Central memory CD8-positive, alpha-beta T cell (primary cell): ENCODE measurements at regions not wholly inside any gene's neighbourhood (a gene's known extent, or its start where the extent isn't known, plus 50 kb on each side); places are given as distances from the start of the nearest gene placed in this dataset.

Experiments used
- ATAC-seq: fragments of 150-1000 bp; cut with Tn5 transposase; replicated peaks from 2 replicates; pipeline ENCODE4 v1.10.0; 2022; ENCODE audit warnings: mild to moderate bottlenecking, moderate FRiP score, moderate number of reproducible peaks; ENCODE audit not compliant: poor library complexity, severe bottlenecking; ENCODE audit errors: extremely low read depth
- DNase-seq, 2 donors: peaks; one replicate each; pipeline ENCODE4 v3.0.0; 2021; ENCODE audit warnings: low spot score in 2 of 2
- H3K27ac Mint-ChIP-seq: one replicate; pipeline ENCODE4 v1.8.0; 2022; ENCODE audit warnings: low read depth, mild to moderate bottlenecking, moderate library complexity, mixed read lengths
- H3K27me3 Mint-ChIP-seq: one replicate; pipeline ENCODE4 v1.8.0; 2022; ENCODE audit warnings: mixed read lengths
- H3K36me3 Mint-ChIP-seq: one replicate; pipeline ENCODE4 v1.8.0; 2022; ENCODE audit warnings: mild to moderate bottlenecking, moderate library complexity, mixed read lengths; ENCODE audit not compliant: insufficient read depth
- H3K4me1 Mint-ChIP-seq: one replicate; pipeline ENCODE4 v1.8.0; 2022; ENCODE audit warnings: mixed read lengths
- H3K4me3 Mint-ChIP-seq: one replicate; pipeline ENCODE4 v1.8.0; 2022; ENCODE audit warnings: mild to moderate bottlenecking, moderate library complexity, mixed read lengths
- H3K9me3 Mint-ChIP-seq: one replicate; pipeline ENCODE4 v1.8.0; 2022; ENCODE audit warnings: mixed read lengths

GRCh38 chr6:120354452-120355098 is 979.7 kb downstream of the TBC1D32 start:
- Mint-ChIP-seq H3K9me3 (peaks cover 29% of the 10 kb centered on the region), H3K27ac (no peak overlapping the region), H3K4me3 (no peak overlapping the region), H3K27me3 (no peaks in the 10 kb centered on the region), H3K4me1 (no peaks in the 10 kb centered on the region), H3K36me3 (peaks cover under 1% of the 10 kb centered on the region)
- no peak for DNase-seq
- ATAC-seq: no peak

- H3K27ac Mint-ChIP-seq: no peak overlapping the region
These were observed 981.8 kb downstream of the TBC1D32 start for GRCh38 chr6:120352491-120352890.

DNA sequence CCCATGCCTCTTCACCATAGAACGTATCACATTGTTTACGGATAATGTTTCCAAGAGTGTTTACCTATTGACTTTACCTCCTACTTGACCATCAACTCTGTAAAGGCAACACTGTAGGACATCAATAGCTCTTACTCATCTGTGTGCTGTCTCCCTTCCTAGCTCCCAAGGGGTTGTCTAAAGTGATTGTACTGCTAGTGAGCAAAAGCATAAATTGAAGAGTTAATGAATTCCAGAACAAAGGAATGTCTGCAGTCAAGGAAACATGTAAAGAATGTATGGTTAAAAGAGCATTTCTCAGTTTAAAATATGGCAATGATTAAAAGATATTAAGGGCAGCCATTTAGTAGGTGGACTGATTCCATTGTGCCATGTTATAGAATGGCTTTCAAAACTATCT is 985.4 kb downstream of the TBC1D32 start:
- no peak for DNase-seq

More at GRCh38 chr6:120352491-120352890, 981.8 kb downstream of the TBC1D32 start:
- Mint-ChIP-seq H3K36me3 (peaks cover 1% of the 10 kb centered on the region), H3K4me3 (no peak overlapping the region), H3K27me3 (no peaks in the 10 kb centered on the region), H3K9me3 (peaks cover 13% of the 10 kb centered on the region), H3K4me1 (no peaks in the 10 kb centered on the region)
- DNase-seq: no peak
- no peak for ATAC-seq

GRCh38 chr6:120328521-120328920 is 979.0 kb upstream of the MAN1A1 start:
- ATAC-seq (no peak), DNase-seq (no peak)
- Mint-ChIP-seq H3K4me1 (no peaks in the 10 kb centered on the region), H3K9me3 (peaks cover under 1% of the 10 kb centered on the region), H3K36me3 (no peaks in the 10 kb centered on the region), H3K27me3 (no peaks in the 10 kb centered on the region), H3K27ac (no peak overlapping the region), H3K4me3 (no peak overlapping the region)

More for the DNA sequence above, 985.4 kb downstream of the TBC1D32 start:
- H3K27ac Mint-ChIP-seq: no peak overlapping the region
- no peaks in the 10 kb centered on the region for H3K4me1 Mint-ChIP-seq
- H3K9me3 Mint-ChIP-seq: peaks cover 8% of the 10 kb centered on the region
- no peak for ATAC-seq
- no peak overlapping the region for H3K4me3 Mint-ChIP-seq
- no peaks in the 10 kb centered on the region for H3K27me3 Mint-ChIP-seq
- peaks cover 1% of the 10 kb centered on the region for H3K36me3 Mint-ChIP-seq

- DNase-seq (no peak), ATAC-seq (no peak)
- Mint-ChIP-seq H3K9me3 (peaks cover 5% of the 10 kb centered on the region), H3K4me1 (no peaks in the 10 kb centered on the region), H3K4me3 (no peak overlapping the region), H3K27me3 (no peaks in the 10 kb centered on the region), H3K27ac (no peak overlapping the region), H3K36me3 (no peaks in the 10 kb centered on the region)
These were observed 971.1 kb upstream of the MAN1A1 start for GRCh38 chr6:120320481-120321162.

DNA sequence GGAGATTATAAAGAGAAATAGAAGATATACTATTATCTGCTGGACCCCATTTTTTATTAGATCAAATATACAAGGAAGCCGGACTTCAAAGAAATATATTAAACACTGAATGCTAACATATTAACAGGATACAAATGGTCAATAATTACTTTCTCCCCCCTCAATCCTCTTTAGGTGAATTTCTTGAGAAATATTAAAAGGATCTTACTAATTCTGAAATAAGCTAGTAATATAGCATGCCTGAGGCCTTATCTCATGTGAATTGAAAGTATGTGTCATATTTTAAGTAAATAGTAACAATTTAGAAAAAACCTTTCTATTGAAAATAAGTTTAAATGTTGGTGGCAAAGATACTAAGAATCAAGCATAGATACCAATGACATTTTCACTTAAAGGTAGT is 954.7 kb upstream of the MAN1A1 start:
- Mint-ChIP-seq H3K4me1 (no peaks in the 10 kb centered on the region), H3K9me3 (peaks cover 17% of the 10 kb centered on the region), H3K4me3 (no peak overlapping the region), H3K27me3 (no peaks in the 10 kb centered on the region), H3K27ac (no peak overlapping the region), H3K36me3 (no peaks in the 10 kb centered on the region)
- ATAC-seq: no peak
- no peak for DNase-seq

GRCh38 chr6:120303527-120303926 is 954.0 kb upstream of the MAN1A1 start:
- DNase-seq: no peak

DNA sequence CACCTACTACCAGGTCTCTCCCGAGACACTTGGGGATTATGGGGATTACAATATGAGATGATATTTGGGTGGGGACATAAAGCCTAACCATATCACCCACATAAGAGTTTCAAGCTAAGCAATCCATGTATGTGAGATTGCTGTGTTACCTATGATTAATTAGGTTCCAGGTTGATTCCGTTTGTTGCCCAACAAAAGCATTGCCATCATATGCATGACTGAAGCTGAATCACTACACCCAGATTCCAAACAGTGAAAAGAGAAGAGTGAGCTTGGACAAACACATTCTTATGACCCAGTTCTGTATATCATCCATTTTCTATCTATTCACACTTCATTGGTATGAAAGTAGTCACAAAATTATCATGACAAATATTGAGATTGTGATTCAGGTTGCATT is 952.5 kb upstream of the MAN1A1 start:
- no peak for ATAC-seq
- H3K4me3 Mint-ChIP-seq: no peak overlapping the region
- no peak overlapping the region for H3K27ac Mint-ChIP-seq
- peaks cover 15% of the 10 kb centered on the region for H3K9me3 Mint-ChIP-seq
- no peaks in the 10 kb centered on the region for H3K36me3 Mint-ChIP-seq
- no peaks in the 10 kb centered on the region for H3K27me3 Mint-ChIP-seq
- H3K4me1 Mint-ChIP-seq: no peaks in the 10 kb centered on the region
- no peak for DNase-seq

More at GRCh38 chr6:120303527-120303926, 954.0 kb upstream of the MAN1A1 start:
- Mint-ChIP-seq H3K4me3 (no peak overlapping the region), H3K27ac (no peak overlapping the region), H3K4me1 (no peaks in the 10 kb centered on the region), H3K9me3 (peaks cover 17% of the 10 kb centered on the region), H3K27me3 (no peaks in the 10 kb centered on the region), H3K36me3 (no peaks in the 10 kb centered on the region)
- ATAC-seq: no peak

GRCh38 chr6:120290964-120291363 is 941.4 kb upstream of the MAN1A1 start:
- no peak overlapping the region for H3K27ac Mint-ChIP-seq
- H3K9me3 Mint-ChIP-seq: peaks cover 9% of the 10 kb centered on the region
- no peaks in the 10 kb centered on the region for H3K36me3 Mint-ChIP-seq
- no peaks in the 10 kb centered on the region for H3K4me1 Mint-ChIP-seq
- H3K27me3 Mint-ChIP-seq: no peaks in the 10 kb centered on the region
- no peak overlapping the region for H3K4me3 Mint-ChIP-seq
- DNase-seq (no peak), ATAC-seq (no peak)

- Mint-ChIP-seq H3K36me3 (no peaks in the 10 kb centered on the region), H3K27ac (no peak overlapping the region), H3K27me3 (no peaks in the 10 kb centered on the region), H3K4me1 (no peaks in the 10 kb centered on the region), H3K4me3 (no peak overlapping the region), H3K9me3 (peaks cover 11% of the 10 kb centered on the region)
- ATAC-seq (no peak), DNase-seq (no peak)
These were observed 932.4 kb upstream of the MAN1A1 start for GRCh38 chr6:120282005-120282404.

DNA sequence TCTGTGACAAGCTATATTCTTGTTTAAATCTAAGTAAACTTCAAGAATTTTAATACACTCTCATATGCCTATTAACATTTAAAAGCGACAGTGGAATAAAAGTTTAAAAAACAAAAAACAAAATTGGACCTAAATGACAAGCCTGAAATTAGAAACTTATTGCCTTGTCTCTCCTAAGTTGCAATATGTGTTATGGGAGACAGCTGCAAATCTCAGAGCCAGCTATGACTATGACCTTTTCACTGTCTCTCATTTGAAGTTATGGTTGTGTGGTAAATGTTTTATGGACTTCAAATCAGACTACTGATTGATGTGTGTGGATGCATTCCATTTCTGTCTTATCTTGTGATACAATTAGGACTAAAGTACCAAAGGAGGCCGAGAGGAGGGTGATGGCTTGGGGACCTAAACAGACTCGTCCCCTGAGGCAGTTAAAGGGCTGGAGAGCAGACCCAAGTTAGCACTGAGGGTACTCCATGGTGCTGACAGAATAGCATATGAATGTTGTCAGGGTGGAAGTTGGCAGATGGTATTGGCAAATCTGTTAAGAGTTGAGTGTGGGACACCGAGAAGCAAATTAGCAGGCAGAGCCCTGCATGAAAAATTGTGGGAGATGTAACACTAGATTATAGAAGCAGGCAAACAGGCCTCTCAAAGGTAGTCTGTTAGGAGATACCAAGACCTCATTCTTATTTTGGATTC is 930.1 kb upstream of the MAN1A1 start:
- H3K27me3 Mint-ChIP-seq: no peaks in the 10 kb centered on the region
- H3K4me3 Mint-ChIP-seq: no peak overlapping the region
- no peak overlapping the region for H3K27ac Mint-ChIP-seq
- H3K9me3 Mint-ChIP-seq: peaks cover 16% of the 10 kb centered on the region
- DNase-seq (no peak), ATAC-seq (no peak)
- no peaks in the 10 kb centered on the region for H3K4me1 Mint-ChIP-seq
- no peaks in the 10 kb centered on the region for H3K36me3 Mint-ChIP-seq

DNA sequence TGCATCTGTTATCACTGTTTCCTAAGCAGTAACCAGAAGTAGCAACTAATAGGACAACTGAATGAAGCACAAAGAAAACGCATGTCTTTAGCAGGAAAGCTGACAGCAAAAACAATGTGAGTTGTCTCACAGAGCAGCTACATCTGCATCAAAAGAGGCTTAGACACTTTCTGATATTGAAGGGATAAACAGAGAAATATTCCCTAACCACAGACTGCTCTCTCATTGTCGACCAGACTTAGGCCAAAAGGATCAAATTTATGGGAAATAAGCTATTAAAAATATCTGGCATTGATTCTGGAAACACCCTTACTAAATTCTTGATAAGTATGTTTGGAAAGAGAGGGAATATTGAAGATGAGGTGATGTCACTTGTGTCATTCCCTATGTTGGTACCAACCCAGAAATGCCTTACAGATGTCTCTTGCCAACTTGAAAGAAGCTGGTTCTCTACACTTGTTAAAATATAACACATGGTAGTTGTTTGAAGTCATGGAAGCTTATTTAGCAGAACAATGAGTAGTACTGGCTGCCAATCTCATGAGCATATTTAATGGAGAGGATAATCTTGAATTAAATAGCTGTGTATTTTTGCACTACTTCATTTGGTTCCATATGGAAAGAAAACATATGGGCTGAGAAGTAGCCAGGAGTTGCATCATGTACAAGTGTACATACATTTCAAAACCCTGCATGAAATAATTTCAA is 929.3 kb upstream of the MAN1A1 start:
- Mint-ChIP-seq H3K36me3 (no peaks in the 10 kb centered on the region), H3K4me1 (no peaks in the 10 kb centered on the region), H3K27ac (no peak overlapping the region), H3K4me3 (no peak overlapping the region), H3K9me3 (peaks cover 16% of the 10 kb centered on the region), H3K27me3 (no peaks in the 10 kb centered on the region)
- DNase-seq: no peak
- no peak for ATAC-seq
